GM19043 (cell line): ENCODE measurements at regions not wholly inside any gene's neighbourhood (a gene's known extent, or its start where the extent isn't known, plus 50 kb on each side); places are given as distances from the start of the nearest gene placed in this dataset.
"Not testable (repeated sequence)": the region's sequence is repeated elsewhere in the genome, so short reads cannot be mapped to it uniquely, and the experiment has no call there.

ENCODE experiments used
- ATAC-seq: cut with Tn5 transposase; IDR thresholded peaks from one replicate; pipeline ENCODE4 v1.9.1; 2021; ENCODE audit warnings: low read depth; ENCODE audit not compliant: unreplicated experiment

DNA sequence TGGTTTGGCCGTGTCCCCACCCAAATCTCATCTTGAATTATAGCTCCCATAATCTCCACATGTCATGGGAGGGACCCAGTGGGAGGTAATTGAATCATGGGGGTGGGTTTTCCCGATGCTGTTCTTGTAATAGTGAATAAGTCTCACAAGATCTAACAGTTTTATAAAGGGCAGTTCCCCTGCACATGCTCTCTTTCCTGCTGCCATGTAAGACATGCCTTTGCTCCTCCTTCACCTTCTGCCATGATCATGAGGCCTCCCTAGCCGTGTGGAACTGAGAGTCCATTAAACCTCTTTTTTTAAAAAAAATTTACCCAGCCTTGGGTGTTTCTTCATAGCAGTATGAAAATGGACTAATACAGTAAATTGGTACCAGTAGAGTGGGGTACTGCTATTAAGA lies 510.6 kb upstream of the FANCL start:
- not testable (repeated sequence) for ATAC-seq

DNA sequence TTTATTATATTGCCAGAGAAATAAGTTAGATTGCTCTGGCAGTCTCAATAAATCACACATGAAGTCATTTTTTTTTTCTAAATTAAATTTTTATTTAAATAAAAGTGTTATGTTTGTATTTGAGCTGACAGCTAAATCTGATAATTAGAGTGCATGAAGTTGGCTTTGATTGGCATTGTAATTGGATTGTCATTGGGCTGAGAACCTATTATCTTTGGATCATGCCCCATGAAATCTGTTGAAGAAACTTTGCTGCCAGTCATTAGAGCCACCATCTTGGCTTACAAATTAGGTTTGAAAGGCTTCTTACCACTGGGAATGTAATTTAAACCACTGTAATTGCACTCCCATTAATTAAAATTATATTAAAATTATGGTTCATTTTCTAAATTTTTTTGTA lies 507.9 kb upstream of the FANCL start:
- no peak for ATAC-seq

DNA sequence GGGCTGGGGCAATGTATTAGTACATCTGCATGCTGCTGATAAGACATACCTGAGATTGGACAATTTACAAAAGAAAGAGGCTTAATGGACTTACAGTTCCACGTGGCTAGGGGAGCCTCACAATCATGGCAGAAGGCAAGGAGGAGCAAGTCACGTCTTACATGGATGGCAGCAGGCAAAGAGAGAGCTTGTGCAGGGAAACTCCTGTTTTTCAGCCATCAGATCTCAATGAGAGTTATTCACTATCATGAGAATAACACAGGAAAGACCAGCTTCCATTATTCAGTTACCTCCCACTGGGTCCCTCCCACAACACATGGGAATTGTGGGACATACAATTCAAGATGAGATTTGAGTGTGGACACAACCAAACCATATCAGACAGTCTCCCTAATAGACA lies 504.2 kb upstream of the FANCL start:
- ATAC-seq: not testable (repeated sequence)

DNA sequence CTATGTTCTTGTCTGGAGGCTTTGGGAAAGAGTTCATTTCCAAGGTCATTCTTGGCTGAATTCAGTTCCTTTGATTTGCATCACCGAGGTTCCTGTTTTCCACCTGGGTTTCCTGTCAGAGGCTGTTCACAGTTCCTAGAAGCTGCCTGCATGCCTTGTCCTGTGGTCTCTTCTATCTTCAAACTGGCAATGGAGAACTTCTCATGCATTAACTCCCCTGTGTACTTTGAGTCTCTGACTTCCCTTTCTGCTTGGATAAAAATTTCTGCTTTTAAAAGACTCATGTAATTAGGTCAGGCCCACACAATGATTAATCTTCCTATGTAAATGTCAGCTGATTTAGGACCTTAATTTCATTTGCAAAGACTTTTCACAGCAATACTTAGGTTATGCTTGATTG lies 499.3 kb upstream of the FANCL start:
- no peak for ATAC-seq

DNA sequence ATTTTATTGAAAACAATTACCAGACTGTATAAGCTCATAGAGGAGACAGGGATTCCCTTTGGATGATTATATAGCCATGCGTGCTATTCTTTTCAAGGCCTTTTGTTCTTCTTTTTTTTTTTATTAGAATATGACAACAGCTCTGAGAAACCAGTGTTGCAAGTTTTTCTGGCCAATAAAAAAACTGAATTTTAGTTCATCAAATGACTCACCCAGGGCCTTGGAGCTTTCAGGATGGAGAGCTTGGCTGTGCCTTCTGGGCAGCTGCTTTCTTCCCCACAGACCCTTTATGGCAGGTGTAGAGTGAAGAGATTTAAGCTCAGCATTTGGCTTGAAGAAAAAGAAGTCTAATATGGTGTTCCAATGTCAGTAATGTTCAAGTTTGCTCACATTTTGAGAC lies 497.9 kb upstream of the FANCL start:
- ATAC-seq: no peak

DNA sequence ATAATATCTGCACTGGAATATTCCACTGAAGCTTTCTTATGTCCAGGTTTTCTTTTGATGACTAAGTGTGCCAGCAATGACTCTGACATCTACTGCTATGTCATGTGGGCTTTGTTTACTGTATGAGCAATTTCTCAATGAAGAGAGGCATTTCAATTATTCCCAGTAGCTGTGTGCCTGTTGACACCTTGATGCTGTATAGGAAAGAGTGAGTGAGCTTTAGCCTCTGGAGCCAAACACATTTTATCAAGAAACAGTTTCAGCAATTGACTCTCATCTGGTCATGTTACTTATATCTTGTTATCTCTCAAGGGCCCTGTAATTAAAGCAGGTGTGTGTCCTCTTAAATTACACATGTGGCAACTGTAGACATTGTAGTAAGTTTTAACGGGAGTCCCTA lies 493.2 kb upstream of the FANCL start:
- no peak for ATAC-seq

DNA sequence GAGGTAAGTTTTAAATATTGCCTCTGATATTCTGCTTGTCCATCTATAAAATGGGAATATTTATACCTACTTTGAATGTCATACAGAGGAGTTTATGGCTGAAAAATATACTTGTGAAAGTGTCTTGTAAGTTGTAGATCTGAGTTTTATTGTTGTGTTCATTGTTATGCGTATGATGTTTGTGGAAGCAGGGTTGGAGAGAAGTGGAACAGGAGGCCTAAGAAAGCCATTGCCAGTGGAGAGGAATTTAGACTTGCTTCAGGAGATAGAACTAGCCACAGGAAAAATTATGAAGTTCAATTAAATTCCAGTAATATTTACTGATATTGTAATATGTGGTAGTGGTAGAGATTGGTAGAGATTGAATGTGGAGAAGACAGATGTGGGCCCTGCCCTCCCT lies 491.9 kb upstream of the FANCL start:
- no peak for ATAC-seq

DNA sequence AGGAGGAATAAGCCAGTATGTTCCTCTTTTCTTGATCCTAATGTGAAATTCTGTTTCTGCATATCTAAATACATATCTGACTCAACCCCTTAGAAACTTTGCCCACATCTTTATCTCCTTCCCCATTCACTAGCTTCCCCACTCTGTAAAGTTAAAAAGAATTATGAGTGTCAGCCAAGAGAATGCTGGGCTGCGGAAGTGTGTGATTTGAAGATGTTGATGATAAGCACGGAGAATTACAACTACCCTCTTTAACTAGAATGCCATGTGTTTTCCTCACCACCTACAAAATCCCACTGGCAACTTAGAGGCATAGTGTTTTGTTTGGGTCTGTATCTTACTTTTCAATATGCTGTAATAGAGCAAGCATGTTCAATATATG lies 490.4 kb upstream of the FANCL start:
- ATAC-seq: no peak

DNA sequence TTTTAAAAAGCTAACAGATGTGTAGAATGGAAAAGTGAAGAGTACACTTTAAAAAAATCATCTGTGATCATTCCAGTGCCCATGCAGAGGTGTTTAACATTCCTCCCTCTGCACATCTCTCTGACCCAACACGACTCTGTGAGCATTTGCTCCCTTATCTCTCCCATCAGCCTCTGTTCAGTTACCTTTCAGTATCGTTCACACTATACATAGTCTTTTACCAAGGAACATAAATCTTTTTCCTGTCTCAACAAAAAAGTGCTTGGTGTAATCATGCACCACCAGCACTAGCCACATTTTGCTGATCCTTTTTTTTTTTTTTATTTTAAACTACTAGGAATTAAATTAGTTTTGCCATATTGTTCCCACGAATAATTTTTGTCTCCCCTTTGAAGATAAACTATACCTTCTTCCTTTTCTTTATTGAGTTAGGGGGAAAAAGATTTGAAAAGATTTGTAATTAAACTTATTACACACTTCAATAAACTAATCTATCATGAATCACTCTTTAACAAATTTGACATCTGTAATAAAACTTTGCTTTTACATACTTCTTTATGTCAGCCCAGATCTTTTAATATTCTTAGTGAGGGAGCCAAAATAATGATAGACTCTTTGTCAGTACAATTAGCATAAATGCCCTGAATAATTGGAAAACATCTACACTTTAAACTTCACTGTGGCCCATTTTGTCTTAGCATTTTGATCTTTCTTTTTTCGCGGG lies 489.8 kb upstream of the FANCL start:
- no peak for ATAC-seq

DNA sequence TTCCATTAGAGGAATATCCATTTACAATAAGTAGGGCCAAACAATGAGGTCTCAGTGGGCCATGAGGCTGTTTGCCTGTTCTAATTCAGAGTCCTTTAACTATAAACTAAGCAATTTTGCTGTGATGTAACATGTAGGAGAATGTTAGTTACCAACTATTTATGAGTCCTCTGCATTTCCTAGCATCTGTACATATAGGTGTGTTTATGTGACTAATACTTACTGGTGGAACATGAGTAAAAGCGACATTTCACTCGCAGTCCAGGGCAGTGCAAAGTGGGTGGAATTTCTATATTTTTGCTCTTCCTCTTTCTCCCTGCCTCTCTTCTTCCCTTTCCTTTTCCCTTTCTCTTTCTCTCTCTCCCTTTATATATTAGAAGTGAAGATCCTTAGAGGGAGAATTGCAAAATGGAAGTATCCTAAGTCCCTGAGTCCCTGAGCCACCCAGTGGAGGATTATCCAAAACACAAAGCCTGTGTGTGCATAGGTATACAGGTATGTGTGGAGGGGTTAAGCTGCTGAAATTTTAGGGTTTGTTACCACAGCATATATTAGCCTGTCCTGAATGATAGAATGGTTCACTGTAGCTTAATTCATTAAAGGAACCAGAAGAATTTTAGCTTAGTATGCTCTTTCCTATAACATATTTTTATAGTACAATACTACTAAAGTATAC lies 487.0 kb upstream of the FANCL start:
- no peak for ATAC-seq

DNA sequence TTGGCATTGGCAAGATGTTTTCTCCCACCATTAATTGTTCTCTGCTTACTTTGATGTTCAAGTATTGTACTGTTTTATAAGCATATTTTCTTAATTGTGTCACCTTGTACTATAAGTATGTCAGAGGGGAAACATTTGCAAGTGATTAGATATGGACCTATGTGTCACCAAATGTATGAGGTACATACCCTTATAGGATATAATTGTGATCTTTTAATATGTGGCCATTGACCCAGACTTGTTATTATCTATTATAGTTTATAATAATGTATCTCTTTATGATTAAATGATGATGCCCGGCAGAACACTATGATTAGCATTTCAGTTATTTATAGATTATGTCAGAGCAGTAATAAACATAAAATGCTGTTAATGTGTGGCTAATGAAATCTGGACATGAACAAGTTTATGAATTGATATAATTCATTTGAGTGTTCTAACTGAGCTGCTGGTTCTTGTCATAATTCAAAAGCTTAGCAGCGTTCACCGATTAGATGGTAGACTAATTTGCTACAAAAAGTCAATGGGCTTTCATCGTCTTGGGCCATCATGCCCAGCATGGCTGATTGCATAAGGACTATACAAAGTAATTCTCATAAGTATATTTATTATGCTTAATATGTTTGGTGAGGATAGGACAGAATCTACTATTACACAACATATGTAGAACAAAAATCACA lies 480.9 kb upstream of the FANCL start:
- ATAC-seq: no peak

DNA sequence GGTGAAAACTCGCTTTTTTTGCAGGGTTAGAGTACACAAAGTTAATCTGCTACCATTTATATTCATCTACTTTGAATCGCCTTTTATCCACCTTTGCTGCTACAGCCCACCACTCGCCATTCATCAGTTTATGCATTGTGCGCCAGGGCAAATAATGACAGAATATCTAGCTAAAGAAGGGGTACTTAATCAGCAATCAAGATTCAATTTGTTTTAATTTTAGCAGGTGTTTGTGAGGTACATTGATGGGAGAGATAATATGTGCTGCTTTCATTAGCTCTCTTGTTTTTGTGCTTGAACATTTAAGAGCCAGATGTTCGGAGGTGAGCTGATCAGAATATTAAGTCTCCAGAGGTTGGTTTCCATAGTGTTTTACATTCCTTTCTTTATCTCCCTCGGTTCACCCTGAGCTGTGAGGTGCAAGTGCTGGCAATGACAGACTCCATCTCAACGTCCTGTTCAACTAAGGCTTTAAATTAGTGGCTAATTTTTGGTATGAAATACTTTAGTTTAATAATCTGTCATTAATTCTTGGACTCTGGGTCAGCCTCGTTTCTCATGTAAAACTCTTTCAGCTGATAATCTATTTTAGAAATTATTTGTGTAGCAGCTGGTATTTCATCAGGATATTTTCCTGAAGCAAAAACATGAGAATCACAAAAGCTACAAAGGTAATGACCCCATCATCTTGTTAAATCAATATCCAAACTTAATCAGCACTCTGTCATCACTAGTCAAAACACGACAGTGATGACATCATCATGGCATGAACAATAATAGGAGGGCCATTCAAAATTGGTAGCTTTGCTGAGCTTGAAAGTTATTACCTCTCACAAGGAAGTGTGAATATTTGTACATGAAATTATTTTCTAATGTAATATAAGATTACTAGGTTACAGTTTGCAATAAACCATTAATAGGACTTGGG lies 479.9 kb upstream of the FANCL start:
- no peak for ATAC-seq

DNA sequence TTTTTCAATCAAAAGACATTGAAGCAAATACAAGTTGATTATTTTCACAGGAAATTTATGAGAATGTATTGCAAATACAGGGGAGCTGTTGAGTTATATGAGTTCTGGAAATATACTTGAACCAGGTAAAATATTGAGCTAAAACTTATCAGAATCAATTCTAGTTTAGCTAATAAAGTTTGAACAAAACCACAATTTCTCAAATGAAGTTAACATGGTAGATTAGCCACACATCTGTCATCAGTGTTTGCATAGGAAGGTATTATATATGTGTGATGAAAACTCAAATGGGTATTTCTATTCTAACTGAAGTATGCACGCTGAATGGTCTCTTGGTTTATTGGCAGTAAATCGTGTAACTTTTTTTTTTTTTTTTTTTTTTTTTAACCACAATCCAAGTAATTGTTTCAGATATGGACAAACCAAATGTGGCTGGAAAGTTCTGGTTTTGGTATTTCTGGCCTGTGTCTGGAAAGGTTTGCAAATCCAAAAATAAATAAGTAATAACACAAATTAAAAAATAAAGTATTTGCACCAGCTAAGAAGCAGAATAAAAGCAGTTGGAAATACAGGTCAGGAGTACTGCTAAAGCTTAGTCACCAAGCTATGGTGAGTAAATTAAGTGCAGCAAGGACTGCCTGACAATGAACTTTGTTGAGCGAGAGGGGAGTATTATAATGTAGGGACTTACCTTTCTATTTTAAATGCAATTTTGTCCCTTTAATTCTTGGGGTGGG lies 479.1 kb upstream of the FANCL start:
- ATAC-seq: no peak

DNA sequence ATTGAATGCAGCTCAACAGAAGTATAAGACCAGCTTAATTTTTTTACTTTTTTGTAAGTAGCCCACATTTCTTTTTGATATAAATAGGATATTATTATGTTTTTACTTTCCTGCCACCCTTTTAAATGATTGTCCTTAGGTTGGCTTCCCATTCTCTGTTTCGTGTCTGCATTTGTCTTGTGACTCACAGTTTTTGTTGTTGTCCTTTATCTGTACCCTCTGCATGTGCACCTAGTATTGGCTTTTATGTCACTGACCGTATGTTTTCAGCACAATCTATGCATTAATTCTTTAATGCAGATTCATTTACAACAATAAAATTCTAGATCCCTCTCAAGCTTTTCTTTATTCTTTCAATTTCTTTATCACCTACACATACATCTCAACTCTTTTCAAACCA lies 474.2 kb upstream of the FANCL start:
- ATAC-seq: no peak

DNA sequence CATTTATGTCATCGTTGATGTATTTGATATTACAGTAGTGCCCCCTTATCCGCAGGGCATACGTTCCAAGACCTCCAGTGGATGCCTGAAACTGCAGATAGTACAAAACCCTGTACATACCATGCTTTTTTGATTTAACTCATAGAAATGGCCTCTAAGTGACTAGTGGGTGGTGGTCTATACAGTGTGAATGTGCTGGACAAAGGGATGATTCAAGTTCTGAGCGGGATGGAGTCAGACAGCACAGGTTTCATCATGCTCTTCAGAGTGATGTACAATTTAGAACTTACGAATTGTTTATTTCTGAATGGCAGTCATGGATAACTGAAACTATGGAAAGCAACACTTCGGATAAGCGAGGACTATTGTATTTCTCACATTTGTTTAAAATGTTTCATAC lies 473.1 kb upstream of the FANCL start:
- ATAC-seq: no peak

DNA sequence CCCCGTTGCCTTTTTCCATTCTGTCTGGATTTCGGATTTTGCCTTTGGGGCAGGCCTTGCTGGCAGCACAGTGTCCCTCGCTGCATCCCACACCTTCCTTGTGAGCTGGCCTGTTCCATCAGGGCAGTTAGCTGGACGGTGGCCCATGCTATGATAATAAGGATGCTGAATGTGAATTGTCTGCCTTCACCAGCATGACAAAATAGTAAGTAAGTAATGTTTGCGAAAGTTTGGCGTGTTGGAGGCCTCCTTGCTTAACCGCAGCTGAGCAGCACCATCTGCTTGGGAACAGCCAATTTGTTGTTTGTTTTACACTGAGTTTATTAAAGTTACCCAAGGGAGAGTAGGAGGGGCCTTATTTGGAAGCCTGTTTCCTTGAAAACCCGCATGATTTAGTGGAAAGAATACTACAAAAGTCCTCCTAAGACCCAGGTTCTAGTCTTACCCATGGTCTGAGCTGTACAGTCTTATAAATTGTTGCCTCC lies 469.7 kb upstream of the FANCL start:
- no peak for ATAC-seq

DNA sequence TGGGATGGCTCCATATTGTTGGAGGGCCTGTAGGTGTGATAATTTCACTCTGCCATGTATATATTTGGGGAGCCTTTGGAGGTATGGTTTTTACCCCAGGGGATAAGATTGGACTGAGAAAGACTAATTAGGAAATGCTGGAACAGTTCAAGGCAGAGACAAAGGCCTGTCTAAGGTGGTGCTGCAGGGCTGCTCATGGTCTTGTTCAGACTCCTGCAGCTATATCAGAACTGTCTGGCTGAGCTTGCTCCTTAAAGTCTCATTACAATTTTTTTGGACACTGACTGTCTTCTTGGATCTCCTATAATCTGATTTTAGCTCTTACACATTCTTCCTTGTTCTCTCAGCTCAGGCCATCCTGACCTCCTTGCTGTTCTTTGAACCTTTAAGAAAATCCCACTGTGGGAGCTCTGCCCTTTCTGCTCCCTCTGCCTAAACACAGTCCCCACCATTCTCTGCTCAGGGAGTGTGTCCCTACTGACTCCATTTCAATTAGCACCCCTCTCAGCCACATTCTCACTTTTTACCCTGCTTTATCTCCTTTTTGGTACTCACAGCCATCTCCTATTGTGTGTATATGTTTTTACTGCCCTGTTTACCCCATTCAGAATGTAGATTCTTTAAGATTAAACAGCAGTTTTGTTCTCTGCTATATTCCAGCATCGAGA lies 468.7 kb upstream of the FANCL start:
- no peak for ATAC-seq

DNA sequence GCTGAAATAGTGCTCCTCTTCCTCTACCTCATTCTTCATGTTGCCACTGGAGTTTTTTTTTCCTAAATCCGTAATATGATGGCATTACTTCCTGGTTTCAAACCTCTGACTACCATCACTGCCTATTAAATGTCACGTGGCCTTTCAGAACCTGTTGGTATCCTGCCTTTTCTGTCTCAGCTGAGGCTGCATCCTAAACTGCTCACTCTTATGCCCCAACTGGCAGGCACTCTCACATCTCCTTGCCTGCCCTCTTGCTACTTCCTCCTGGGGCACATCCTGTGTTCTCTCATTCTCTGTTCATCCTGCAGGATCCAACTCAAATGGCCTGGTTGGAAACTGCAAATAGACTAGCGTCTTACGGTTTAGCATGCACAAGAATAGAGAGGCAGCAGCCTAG lies 468.1 kb upstream of the FANCL start:
- ATAC-seq: no peak

DNA sequence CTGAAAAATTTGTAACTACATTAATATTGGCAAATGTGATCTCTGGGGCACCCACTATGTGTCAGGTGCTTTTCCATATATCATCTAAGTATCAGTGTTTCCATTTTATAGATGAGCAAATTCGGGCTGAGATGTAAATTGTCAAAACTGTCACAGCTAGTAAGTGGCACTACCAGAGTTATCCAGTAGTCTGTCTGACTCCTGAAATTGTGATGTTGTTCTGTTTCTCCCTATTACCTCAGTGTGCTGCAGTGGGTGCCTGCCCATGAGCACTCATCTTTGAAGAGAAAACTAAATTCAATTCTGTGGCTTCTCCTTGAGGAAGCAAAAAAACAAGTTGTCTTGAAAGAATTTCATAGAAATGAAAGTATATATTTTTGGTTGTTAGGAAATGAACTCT lies 467.4 kb upstream of the FANCL start:
- ATAC-seq: no peak
